ENCODE measurements at regions not wholly inside any gene's neighbourhood (a gene's known extent, or its start where the extent isn't known, plus 50 kb on each side); places are given as distances from the start of the nearest gene placed in this dataset.
"Not testable (repeated sequence)": the region's sequence is repeated elsewhere in the genome, so short reads cannot be mapped to it uniquely, and the experiment has no call there.

- H3K4me1 Mint-ChIP-seq, result peaks cover 49% of the 10 kb centered on the region
- DNase-seq (no peak), ATAC-seq (peak; percentile 60)
- H3K9me3 Mint-ChIP-seq, result peaks cover 16 to 17% of the 10 kb centered on the region in 2 donors
- H3K27ac Mint-ChIP-seq, result peak overlapping the region in 1 of 2 donors; percentile 81
- H3K27me3 Mint-ChIP-seq, result no peaks in the 10 kb centered on the region
- no peak overlapping the region for H3K4me3 Mint-ChIP-seq
Observed at GRCh38 chr14:50015716-50016115, 100.7 kb downstream of the VCPKMT start.

DNA sequence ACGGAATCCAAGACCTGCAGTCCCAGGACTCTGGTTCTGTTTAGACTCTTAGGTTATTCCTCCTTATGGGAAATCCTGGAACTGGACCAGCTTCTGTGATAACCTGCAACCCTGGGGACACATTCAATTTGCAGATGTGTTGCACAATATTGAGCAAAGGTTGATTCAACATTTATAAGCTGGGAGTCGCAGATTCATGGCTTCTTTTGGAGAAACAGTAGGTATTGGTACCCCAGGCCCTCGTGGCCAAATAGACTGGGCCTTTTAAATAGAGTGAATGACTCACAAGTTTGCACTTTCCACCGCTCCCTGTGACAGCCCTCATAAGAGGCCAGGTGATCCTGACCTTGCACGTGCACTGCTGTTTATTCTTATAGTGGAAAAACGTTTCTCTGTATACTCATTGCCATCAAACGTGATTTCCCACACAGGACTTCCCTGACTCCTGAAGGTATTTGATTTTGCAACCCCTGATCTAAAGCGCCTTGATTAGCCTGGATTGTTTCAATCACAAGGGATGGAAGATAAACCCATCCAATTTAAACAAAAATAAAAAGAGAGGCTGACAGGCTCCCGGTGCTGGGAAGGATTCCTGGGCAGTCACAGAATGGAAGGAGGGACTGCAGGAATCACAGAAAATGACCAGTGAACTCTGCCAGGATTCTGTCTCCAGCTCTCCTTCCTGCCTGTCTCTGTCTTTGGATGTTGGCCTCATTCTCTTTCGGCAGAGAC is 98.0 kb downstream of the VCPKMT start:
- ATAC-seq (no peak), DNase-seq (no peak)
- Mint-ChIP-seq H3K27me3 (no peaks in the 10 kb centered on the region), H3K9me3 (peaks cover 25 to 28% of the 10 kb centered on the region in 2 donors), H3K4me3 (no peak overlapping the region), H3K4me1 (peaks cover 62% of the 10 kb centered on the region), H3K27ac (peak overlapping the region in 1 of 2 donors; percentile 61)

GRCh38 chr14:50018933-50019210 is 97.5 kb downstream of the VCPKMT start:
- Mint-ChIP-seq H3K4me1 (peaks cover 63% of the 10 kb centered on the region), H3K27ac (peak overlapping the region in 1 of 2 donors; percentile 26), H3K27me3 (no peaks in the 10 kb centered on the region), H3K9me3 (peaks cover 25 to 28% of the 10 kb centered on the region in 2 donors), H3K4me3 (no peak overlapping the region)
- no peak for ATAC-seq
- no peak for DNase-seq

GRCh38 chr14:50020184-50020583 is 96.2 kb downstream of the VCPKMT start:
- no peaks in the 10 kb centered on the region for H3K27me3 Mint-ChIP-seq
- no peak for DNase-seq
- H3K9me3 Mint-ChIP-seq, result peaks cover 28 to 30% of the 10 kb centered on the region in 2 donors
- no peak overlapping the region for H3K4me3 Mint-ChIP-seq
- H3K27ac Mint-ChIP-seq, result no peak overlapping the region
- ATAC-seq, result no peak
- H3K4me1 Mint-ChIP-seq, result peaks cover 64% of the 10 kb centered on the region

GRCh38 chr14:50020799-50021198 is 95.6 kb downstream of the VCPKMT start:
- Mint-ChIP-seq H3K4me1 (peaks cover 58% of the 10 kb centered on the region), H3K4me3 (no peak overlapping the region), H3K9me3 (peaks cover 34 to 35% of the 10 kb centered on the region in 2 donors), H3K27ac (no peak overlapping the region), H3K27me3 (no peaks in the 10 kb centered on the region)
- ATAC-seq (no peak), DNase-seq (no peak)

- peak overlapping the region; percentile 28 to 89 for H3K27ac Mint-ChIP-seq
- no peaks in the 10 kb centered on the region for H3K27me3 Mint-ChIP-seq
- H3K4me3 Mint-ChIP-seq, result peak overlapping the region; percentile 43 to 62
- peaks cover 32 to 38% of the 10 kb centered on the region in 2 donors for H3K9me3 Mint-ChIP-seq
- H3K4me1 Mint-ChIP-seq, result peaks cover 51% of the 10 kb centered on the region
- ATAC-seq (peak; percentile 78), DNase-seq (no peak)
Observed at GRCh38 chr14:50021261-50022031, 94.9 kb downstream of the VCPKMT start.

- DNase-seq (no peak), ATAC-seq (peak; percentile 81)
- no peak overlapping the region for H3K27ac Mint-ChIP-seq
- H3K4me1 Mint-ChIP-seq, result peaks cover 42% of the 10 kb centered on the region
- peaks cover 32 to 38% of the 10 kb centered on the region in 2 donors for H3K9me3 Mint-ChIP-seq
- no peaks in the 10 kb centered on the region for H3K27me3 Mint-ChIP-seq
- H3K4me3 Mint-ChIP-seq, result no peak overlapping the region
Observed at GRCh38 chr14:50022661-50023060, 93.7 kb downstream of the VCPKMT start.

- no peak for DNase-seq
- peaks cover 42% of the 10 kb centered on the region for H3K4me1 Mint-ChIP-seq
Observed at GRCh38 chr14:50023671-50024490, 92.5 kb downstream of the VCPKMT start.

GRCh38 chr14:50025073-50025472 is 91.3 kb downstream of the VCPKMT start:
- DNase-seq, result no peak
- H3K9me3 Mint-ChIP-seq, result peaks cover 27 to 28% of the 10 kb centered on the region in 2 donors
- no peak overlapping the region for H3K4me3 Mint-ChIP-seq
- peaks cover 36% of the 10 kb centered on the region for H3K4me1 Mint-ChIP-seq
- H3K27me3 Mint-ChIP-seq, result no peaks in the 10 kb centered on the region
- H3K27ac Mint-ChIP-seq, result no peak overlapping the region
- ATAC-seq, result no peak

More at GRCh38 chr14:50023671-50024490, 92.5 kb downstream of the VCPKMT start:
- no peak overlapping the region for H3K4me3 Mint-ChIP-seq
- H3K27me3 Mint-ChIP-seq, result no peaks in the 10 kb centered on the region
- no peak for ATAC-seq
- peaks cover 32 to 38% of the 10 kb centered on the region in 2 donors for H3K9me3 Mint-ChIP-seq
- no peak overlapping the region for H3K27ac Mint-ChIP-seq

GRCh38 chr14:50025776-50026175 is 90.6 kb downstream of the VCPKMT start:
- Mint-ChIP-seq H3K4me1 (peaks cover 35% of the 10 kb centered on the region), H3K27me3 (no peaks in the 10 kb centered on the region), H3K9me3 (peaks cover 21 to 23% of the 10 kb centered on the region in 2 donors), H3K4me3 (no peak overlapping the region), H3K27ac (no peak overlapping the region)
- DNase-seq, result no peak
- no peak for ATAC-seq

- DNase-seq (no peak), ATAC-seq (no peak)
- H3K27ac Mint-ChIP-seq, result no peak overlapping the region
- no peaks in the 10 kb centered on the region for H3K27me3 Mint-ChIP-seq
- no peak overlapping the region for H3K4me3 Mint-ChIP-seq
- peaks cover 19 to 23% of the 10 kb centered on the region in 2 donors for H3K9me3 Mint-ChIP-seq
- H3K4me1 Mint-ChIP-seq, result peaks cover 35% of the 10 kb centered on the region
Observed at GRCh38 chr14:50026396-50026795, 90.0 kb downstream of the VCPKMT start.

DNA sequence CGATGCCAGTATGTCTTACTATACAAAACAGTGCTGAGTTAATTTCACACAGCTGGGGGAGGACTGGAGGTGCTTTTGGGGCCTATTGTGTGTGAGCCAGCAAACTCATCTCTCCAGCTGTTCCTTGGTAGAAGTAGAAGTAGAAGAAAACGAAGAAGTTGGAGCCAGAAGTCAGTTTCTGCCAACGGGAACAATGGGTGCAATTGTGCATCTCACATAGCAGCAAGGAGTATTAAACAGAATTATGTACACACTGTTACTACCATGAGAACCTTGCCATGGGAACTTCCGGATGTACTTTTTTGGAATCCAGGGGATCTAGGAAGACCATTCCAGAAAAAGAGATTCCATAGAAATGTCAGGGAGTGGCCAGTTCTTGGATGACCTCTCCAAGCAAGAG is 88.6 kb downstream of the VCPKMT start:
- ATAC-seq (no peak), DNase-seq (no peak)
- H3K9me3 Mint-ChIP-seq, result peaks cover 15 to 24% of the 10 kb centered on the region in 2 donors
- no peak overlapping the region for H3K27ac Mint-ChIP-seq
- H3K27me3 Mint-ChIP-seq, result no peaks in the 10 kb centered on the region
- H3K4me1 Mint-ChIP-seq, result peaks cover 29% of the 10 kb centered on the region
- no peak overlapping the region for H3K4me3 Mint-ChIP-seq

GRCh38 chr14:50028458-50028857 is 87.9 kb downstream of the VCPKMT start:
- no peak overlapping the region for H3K4me3 Mint-ChIP-seq
- DNase-seq (no peak), ATAC-seq (no peak)
- no peaks in the 10 kb centered on the region for H3K27me3 Mint-ChIP-seq
- H3K27ac Mint-ChIP-seq, result peak overlapping the region in 1 of 2 donors; percentile 68
- H3K9me3 Mint-ChIP-seq, result peaks cover 15 to 24% of the 10 kb centered on the region in 2 donors
- peaks cover 29% of the 10 kb centered on the region for H3K4me1 Mint-ChIP-seq

- H3K27me3 Mint-ChIP-seq, result no peaks in the 10 kb centered on the region
- ATAC-seq, result no peak
- no peak overlapping the region for H3K27ac Mint-ChIP-seq
- no peak for DNase-seq
- no peak overlapping the region for H3K4me3 Mint-ChIP-seq
- H3K4me1 Mint-ChIP-seq, result peaks cover 34% of the 10 kb centered on the region
- H3K9me3 Mint-ChIP-seq, result peaks cover 15 to 23% of the 10 kb centered on the region in 2 donors
Observed at GRCh38 chr14:50030036-50030435, 86.3 kb downstream of the VCPKMT start.

GRCh38 chr14:50030911-50031310 is 85.5 kb downstream of the VCPKMT start:
- ATAC-seq, H3K4me3 Mint-ChIP-seq, H3K27me3 Mint-ChIP-seq, DNase-seq, H3K27ac Mint-ChIP-seq: not testable (repeated sequence)
- Mint-ChIP-seq H3K4me1 (peaks cover 34% of the 10 kb centered on the region), H3K9me3 (peaks cover 6 to 14% of the 10 kb centered on the region in 2 donors)

All from stimulated activated naive CD8-positive, alpha-beta T cell treated with anti-CD3 and anti-CD28 coated beads, Interleukin-15, amount 100 ng/mL, for 72 hours (primary cell).